Sigmoid colon (tissue), 4 donors: ENCODE measurements at regions not wholly inside any gene's neighbourhood (a gene's known extent, or its start where the extent isn't known, plus 50 kb on each side); places are given as distances from the start of the nearest gene placed in this dataset.

Experiments used
- CTCF ChIP-seq, 4 experiments: fragments of 450-650 bp in 3 of 4; fragments of 200-600 bp in 1 of 4; IDR thresholded peaks; one replicate each; pipeline ENCODE4 v1.5.1; 2016 to 2019; ENCODE audit warnings: antibody characterized with exemption in 4 of 4, mild to moderate bottlenecking in 3 of 4, moderate library complexity in 2 of 4
- EP300 ChIP-seq, 4 donors: sonication (generic); formaldehyde crosslinking; IDR thresholded peaks; one replicate each; pipeline ENCODE4 v1.6.1; 2017; ENCODE audit warnings: antibody characterized with exemption in 4 of 4

DNA sequence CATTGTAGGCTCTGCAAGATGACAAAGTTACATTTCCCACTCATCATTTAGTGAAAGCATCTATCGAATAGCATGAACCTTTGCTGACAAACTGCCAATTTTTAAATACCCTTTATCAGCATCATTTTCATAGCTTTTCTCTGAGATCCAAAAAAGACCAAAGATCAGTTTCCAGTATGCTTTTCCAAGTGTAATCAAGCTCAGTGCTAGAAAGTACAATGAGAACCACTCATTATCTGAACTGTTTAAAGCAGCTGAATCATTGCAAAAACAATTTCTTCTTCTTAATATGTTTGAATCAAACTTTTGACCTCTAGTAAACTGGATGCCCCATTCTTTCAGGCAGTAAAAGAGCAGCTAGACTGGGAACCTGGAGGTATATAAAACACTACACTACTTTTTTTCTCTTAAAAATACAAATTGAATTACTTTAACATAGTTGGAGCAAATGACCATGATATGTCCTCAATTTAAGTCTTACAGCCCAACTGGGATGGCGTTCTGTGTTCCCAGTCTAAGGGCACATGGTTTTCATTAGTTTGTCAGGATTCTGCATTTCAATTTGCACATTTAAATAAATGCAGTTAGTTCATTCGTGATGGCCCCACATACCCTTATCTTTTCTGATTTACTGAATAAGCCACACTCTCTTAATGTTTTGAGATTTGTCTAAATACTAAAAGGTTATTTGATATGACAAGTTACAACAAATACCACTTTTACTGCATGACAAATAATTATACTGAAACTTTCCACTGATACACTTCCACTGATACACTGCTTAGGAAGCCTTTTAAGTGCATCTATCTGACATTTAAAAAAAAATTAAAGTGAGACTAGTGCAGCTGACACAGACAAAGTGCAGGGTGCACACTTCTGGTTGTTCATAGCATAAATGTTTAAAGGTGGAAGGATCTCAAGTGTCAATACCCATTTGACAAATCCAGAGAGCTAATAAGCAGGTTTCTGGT is 146.0 kb upstream of the FRMD4B start:
- TF ChIP-seq CTCF (IDR thresholded peaks at IDR 0.05) (no peak), EP300 (IDR thresholded peaks at IDR 0.05) (no peak)
